Suppressor macrophage treated with lipopolysaccharide for 4 hours (primary cell): ENCODE measurements at regions not wholly inside any gene's neighbourhood (a gene's known extent, or its start where the extent isn't known, plus 50 kb on each side); places are given as distances from the start of the nearest gene placed in this dataset.
"Not testable (repeated sequence)": the region's sequence is repeated elsewhere in the genome, so short reads cannot be mapped to it uniquely, and the experiment has no call there.

Experiments used
- DNase-seq: peaks from one replicate; pipeline ENCODE4 v3.0.0-alpha.2; 2020

GRCh38 chr2:226467221-226467620 is 332.4 kb downstream of the IRS1 start:
- no peak for DNase-seq

GRCh38 chr2:226466589-226466988 is 333.0 kb downstream of the IRS1 start:
- DNase-seq = no peak

- DNase-seq = no peak
Measured at GRCh38 chr2:226466124-226466523, 333.5 kb downstream of the IRS1 start.

- DNase-seq = no peak
Measured at GRCh38 chr2:226464380-226464779, 335.2 kb downstream of the IRS1 start.

GRCh38 chr2:226463154-226463553 is 336.5 kb downstream of the IRS1 start:
- DNase-seq = no peak

GRCh38 chr2:226461981-226462380 is 337.6 kb downstream of the IRS1 start:
- DNase-seq = no peak

- not testable (repeated sequence) for DNase-seq
Measured at GRCh38 chr2:226456144-226456543, 343.5 kb downstream of the IRS1 start.

- DNase-seq = no peak
Measured at GRCh38 chr2:226452768-226453167, 346.9 kb downstream of the IRS1 start.

GRCh38 chr2:226451486-226451885 is 348.1 kb downstream of the IRS1 start:
- DNase-seq = no peak

- DNase-seq = no peak
Measured at GRCh38 chr2:226450141-226450540, 349.5 kb downstream of the IRS1 start.

- DNase-seq = no peak
Measured at GRCh38 chr2:226447338-226448300, 352.0 kb downstream of the IRS1 start.

GRCh38 chr2:226446406-226447001 is 353.1 kb downstream of the IRS1 start:
- DNase-seq = no peak

GRCh38 chr2:226445216-226445861 is 354.3 kb downstream of the IRS1 start:
- no peak for DNase-seq

GRCh38 chr2:226443112-226443511 is 356.5 kb downstream of the IRS1 start:
- DNase-seq = no peak

- no peak for DNase-seq
Measured at GRCh38 chr2:226440127-226440918, 359.3 kb downstream of the IRS1 start.

GRCh38 chr2:226439337-226439736 is 360.3 kb downstream of the IRS1 start:
- peak; percentile 54 for DNase-seq

- no peak for DNase-seq
Measured at GRCh38 chr2:226435146-226435545, 364.5 kb downstream of the IRS1 start.

GRCh38 chr2:226434702-226435101 is 364.9 kb downstream of the IRS1 start:
- DNase-seq = no peak

GRCh38 chr2:226431288-226431948 is 368.2 kb downstream of the IRS1 start:
- DNase-seq = no peak

- no peak for DNase-seq
Measured at GRCh38 chr2:226429476-226429875, 370.1 kb downstream of the IRS1 start.

GRCh38 chr2:226427538-226428307 is 371.9 kb downstream of the IRS1 start:
- peak; percentile 50 for DNase-seq
